PC-9 (cell line): ENCODE measurements at regions not wholly inside any gene's neighbourhood (a gene's known extent, or its start where the extent isn't known, plus 50 kb on each side); places are given as distances from the start of the nearest gene placed in this dataset.

Experiments used
- CTCF ChIP-seq: fragments of 200-600 bp; sonication (generic); conservative IDR thresholded peaks from 2 replicates; pipeline ENCODE4 v1.6.1; 2017; ENCODE audit warnings: mixed run types, antibody characterized with exemption, mild to moderate bottlenecking, moderate library complexity
- EZH2 ChIP-seq: fragments of 200-600 bp; sonication (generic); IDR thresholded peaks from 2 replicates; pipeline ENCODE4 v1.8.0; 2017; ENCODE audit warnings: antibody characterized with exemption, low read depth

- TF ChIP-seq CTCF (no peak), EZH2 (no peak)
Observed at GRCh38 chr6:54465649-54466300, 157.5 kb downstream of the TINAG start.
